CD14-positive monocyte (primary cell): ENCODE measurements at regions not wholly inside any gene's neighbourhood (a gene's known extent, or its start where the extent isn't known, plus 50 kb on each side); places are given as distances from the start of the nearest gene placed in this dataset.

Experiments used
- DNase-seq, 3 donors: peaks; one replicate each; pipeline ENCODE4 v3.0.0-alpha.2; 2011 to 2022
- H2AFZ ChIP-seq: 2 replicates; pipeline ENCODE4 v1.6.0; 2012; ENCODE audit warnings: mild to moderate bottlenecking, low read depth, low read length, inconsistent platforms; ENCODE audit not compliant: insufficient read depth, poor library complexity, severe bottlenecking
- H3K27ac ChIP-seq, 2 donors: 1 replicate in 1 of 2; 2 replicates in 1 of 2; pipeline ENCODE4 v1.5.1; 2012 to 2013; ENCODE audit warnings: low read length in 2 of 2, control low read depth in 1 of 2, inconsistent platforms in 1 of 2, low read depth in 1 of 2, mild to moderate bottlenecking in 1 of 2
- H3K27me3 ChIP-seq, 2 donors: one replicate each; pipeline versions ENCODE4 v1.6.0 to v1.6.1; 2011 to 2013; ENCODE audit warnings: low read length in 2 of 2; ENCODE audit not compliant: control insufficient read depth in 2 of 2, insufficient read depth in 2 of 2
- H3K36me3 ChIP-seq, 2 donors: replicated peaks in 1 of 2; 1 replicate in 1 of 2; 2 replicates in 1 of 2; pipeline versions ENCODE4 v1.5.1 to v1.6.1; 2012 to 2013; ENCODE audit warnings: low read length in 2 of 2, control low read depth in 1 of 2, inconsistent platforms in 1 of 2, mild to moderate bottlenecking in 1 of 2; ENCODE audit not compliant: insufficient read depth in 2 of 2, control insufficient read depth in 1 of 2
- H3K4me1 ChIP-seq, 2 donors: 1 replicate in 1 of 2; 2 replicates in 1 of 2; pipeline versions ENCODE4 v1.5.1 to v1.6.1; 2012 to 2013; ENCODE audit warnings: low read length in 2 of 2, control low read depth in 1 of 2, inconsistent platforms in 1 of 2, mild to moderate bottlenecking in 1 of 2, moderate library complexity in 1 of 2; ENCODE audit not compliant: insufficient read depth in 2 of 2, control insufficient read depth in 1 of 2
- H3K4me2 ChIP-seq: replicated peaks from 2 replicates; pipeline ENCODE3; 2012; ENCODE audit warnings: low read length, moderate library complexity, mild to moderate bottlenecking; ENCODE audit not compliant: poor library complexity, severe bottlenecking; ENCODE audit errors: extremely low read depth
- H3K4me3 ChIP-seq, 3 experiments: fragments of 200-600 bp in 1 of 3; sonication (generic) in 1 of 3; replicated peaks in 1 of 3; 1 replicate in 2 of 3; 2 replicates in 1 of 3; pipeline ENCODE4 v1.5.1; 2011 to 2013; ENCODE audit warnings: low read length in 3 of 3, mild to moderate bottlenecking in 3 of 3, control low read depth in 2 of 3, low read depth in 2 of 3, inconsistent platforms in 1 of 3, moderate library complexity in 1 of 3
- H3K79me2 ChIP-seq: 2 replicates; pipeline ENCODE4 v1.6.0; 2012; ENCODE audit warnings: mild to moderate bottlenecking, control low read depth, inconsistent platforms, low read length, moderate library complexity; ENCODE audit not compliant: insufficient read depth
- H3K9ac ChIP-seq: 2 replicates; pipeline ENCODE4 v1.6.0; 2017; ENCODE audit warnings: low read length, mild to moderate bottlenecking; ENCODE audit not compliant: insufficient read depth, poor library complexity, severe bottlenecking
- H3K9me3 ChIP-seq, 2 donors: replicated peaks in 1 of 2; 1 replicate in 1 of 2; 2 replicates in 1 of 2; pipeline versions ENCODE4 v1.5.1 to v1.6.1; 2012 to 2013; ENCODE audit warnings: low read length in 2 of 2, control low read depth in 1 of 2; ENCODE audit not compliant: control insufficient read depth in 1 of 2, insufficient read depth in 1 of 2
- H4K20me1 ChIP-seq: 2 replicates; pipeline ENCODE4 v1.6.0; 2012; ENCODE audit warnings: mild to moderate bottlenecking, low read length, control low read depth, moderate library complexity; ENCODE audit not compliant: insufficient read depth
- H3K27ac Mint-ChIP-seq, 7 donors: one replicate each; pipeline ENCODE4 v1.8.0; 2020; ENCODE audit warnings: mild to moderate bottlenecking in 7 of 7, mixed read lengths in 7 of 7, moderate library complexity in 6 of 7, inconsistent platforms in 2 of 7
- H3K27me3 Mint-ChIP-seq, 3 donors: one replicate each; pipeline ENCODE4 v1.8.0; 2021 to 2022; ENCODE audit warnings: low read depth in 3 of 3, mild to moderate bottlenecking in 3 of 3, mixed read lengths in 3 of 3, moderate library complexity in 3 of 3, inconsistent platforms in 1 of 3
- H3K36me3 Mint-ChIP-seq, 2 donors: one replicate each; pipeline ENCODE4 v1.8.0; 2020; ENCODE audit warnings: mixed read lengths in 2 of 2, inconsistent platforms in 1 of 2, mild to moderate bottlenecking in 1 of 2
- H3K4me1 Mint-ChIP-seq: one replicate; pipeline ENCODE4 v1.8.0; 2020; ENCODE audit warnings: mild to moderate bottlenecking, mixed read lengths
- H3K4me3 Mint-ChIP-seq, 2 donors: one replicate each; pipeline ENCODE4 v1.8.0; 2020; ENCODE audit warnings: mild to moderate bottlenecking in 2 of 2, mixed read lengths in 2 of 2, moderate library complexity in 1 of 2
- H3K9me3 Mint-ChIP-seq, 7 donors: one replicate each; pipeline ENCODE4 v1.8.0; 2020 to 2022; ENCODE audit warnings: mixed read lengths in 7 of 7, mild to moderate bottlenecking in 6 of 7, moderate library complexity in 6 of 7, inconsistent platforms in 2 of 7
- WGBS: methylation state at CpG from one replicate; pipeline ENCODE4 v1.1.5; 2013; ENCODE audit warnings: missing lambda C conversion rate; ENCODE audit not compliant: insufficient coverage; 5-methylcytosine and 5-hydroxymethylcytosine counted together
- intact Hi-C, 2 donors: fragments of 100-400 bp; cut with micrococcal nuclease; formaldehyde crosslinking; loops; one replicate each; pipeline versions ENCODE4 v1.15.0 to v1.15.1; 2023
- TF ChIP-seq, protein P1 (sequence below): fragments of 200-600 bp; IDR thresholded peaks from one replicate; pipeline ENCODE4 v1.8.0; 2022; ENCODE audit warnings: antibody characterized with exemption, mild to moderate bottlenecking

DNA sequence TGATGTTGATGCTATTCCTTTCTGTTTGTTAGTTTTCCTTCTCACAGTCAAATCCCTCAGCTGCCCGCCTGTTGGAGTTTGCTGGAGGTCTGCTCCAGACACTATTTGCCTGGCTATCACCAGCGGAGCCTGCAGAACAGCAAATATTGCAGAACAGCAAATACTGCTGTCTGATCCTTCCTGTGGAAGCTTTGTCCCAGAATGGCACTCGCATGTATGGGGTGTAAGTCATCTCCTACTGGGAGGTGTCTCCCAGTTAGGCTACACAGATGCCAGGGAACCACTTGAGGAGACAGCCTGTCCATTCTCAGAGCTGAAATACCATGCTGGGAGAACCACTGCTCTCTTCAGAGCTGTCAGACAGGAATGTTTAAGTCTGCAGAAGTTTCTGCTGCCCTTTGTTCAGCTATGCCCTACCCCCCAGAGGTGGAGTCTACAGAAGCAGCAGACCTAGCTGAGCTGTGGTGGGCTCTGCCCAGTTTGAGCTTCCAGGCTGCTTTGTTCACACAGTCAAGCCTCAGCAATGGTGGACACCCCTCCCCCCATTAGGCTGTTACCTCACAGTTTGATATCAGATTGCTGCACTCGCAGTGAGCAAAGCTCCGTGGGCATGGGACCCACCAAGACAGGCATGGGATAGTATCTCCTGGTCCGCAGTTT, 74.9 kb downstream of the SPIN3 start:
- no peaks in the 10 kb centered on the region for H3K4me1 Mint-ChIP-seq
- 100% methylated on average over 1 of the region's 6 CpGs for WGBS
- no peak overlapping the region for H3K4me3 ChIP-seq

DNA sequence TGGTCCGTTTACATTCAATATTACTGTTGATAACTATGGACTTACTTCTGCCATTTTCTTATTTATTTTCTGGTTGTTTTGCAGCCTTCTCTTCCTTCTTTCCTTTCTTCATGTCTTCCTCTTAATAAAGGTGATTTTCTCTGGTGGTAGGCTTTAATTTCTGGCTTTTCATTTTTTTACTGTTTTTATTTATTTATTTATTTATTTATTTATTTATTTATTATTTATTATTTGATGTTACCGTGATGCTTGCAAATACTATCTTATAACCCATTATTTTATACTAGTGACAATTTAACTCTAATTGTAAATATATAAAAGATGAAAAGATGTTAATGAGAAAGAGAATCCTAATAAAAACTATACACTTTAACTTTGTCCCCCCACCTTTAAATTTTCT, 112.8 kb downstream of the SPIN3 start:
- intact Hi-C loops, result no loop called here
- Mint-ChIP-seq H3K27ac (no peak overlapping the region), H3K4me1 (no peaks in the 10 kb centered on the region), H3K36me3 (no peaks in the 10 kb centered on the region), H3K9me3 (peaks cover 0 to 8% (median 5%) of the 10 kb centered on the region in 7 donors), H3K4me3 (no peak overlapping the region), H3K27me3 (peaks cover 0 to 11% (median 0%) of the 10 kb centered on the region in 3 donors)
- Histone ChIP-seq H3K4me1 (no peaks in the 10 kb centered on the region), H3K4me3 (no peak overlapping the region), H3K9me3 (no peaks in the 10 kb centered on the region), H2AFZ (no peak overlapping the region), H4K20me1 (no peaks in the 10 kb centered on the region), H3K9ac (no peak overlapping the region), H3K36me3 (no peaks in the 10 kb centered on the region), H3K4me2 (no peak overlapping the region), H3K27me3 (no peaks in the 10 kb centered on the region), H3K79me2 (no peaks in the 10 kb centered on the region), H3K27ac (no peak overlapping the region)
- TF ChIP-seq, protein P1, sequence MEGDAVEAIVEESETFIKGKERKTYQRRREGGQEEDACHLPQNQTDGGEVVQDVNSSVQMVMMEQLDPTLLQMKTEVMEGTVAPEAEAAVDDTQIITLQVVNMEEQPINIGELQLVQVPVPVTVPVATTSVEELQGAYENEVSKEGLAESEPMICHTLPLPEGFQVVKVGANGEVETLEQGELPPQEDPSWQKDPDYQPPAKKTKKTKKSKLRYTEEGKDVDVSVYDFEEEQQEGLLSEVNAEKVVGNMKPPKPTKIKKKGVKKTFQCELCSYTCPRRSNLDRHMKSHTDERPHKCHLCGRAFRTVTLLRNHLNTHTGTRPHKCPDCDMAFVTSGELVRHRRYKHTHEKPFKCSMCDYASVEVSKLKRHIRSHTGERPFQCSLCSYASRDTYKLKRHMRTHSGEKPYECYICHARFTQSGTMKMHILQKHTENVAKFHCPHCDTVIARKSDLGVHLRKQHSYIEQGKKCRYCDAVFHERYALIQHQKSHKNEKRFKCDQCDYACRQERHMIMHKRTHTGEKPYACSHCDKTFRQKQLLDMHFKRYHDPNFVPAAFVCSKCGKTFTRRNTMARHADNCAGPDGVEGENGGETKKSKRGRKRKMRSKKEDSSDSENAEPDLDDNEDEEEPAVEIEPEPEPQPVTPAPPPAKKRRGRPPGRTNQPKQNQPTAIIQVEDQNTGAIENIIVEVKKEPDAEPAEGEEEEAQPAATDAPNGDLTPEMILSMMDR, result no peak
- no CpG with 5 or more reads among the region's 2 CpGs for WGBS
- no peak for DNase-seq

More for the DNA sequence above, 74.9 kb downstream of the SPIN3 start:
- no peak overlapping the region for H3K27ac ChIP-seq
- H3K27me3 ChIP-seq, result no peaks in the 10 kb centered on the region
- H3K4me3 Mint-ChIP-seq, result no peak overlapping the region
- H3K4me2 ChIP-seq, result no peak overlapping the region
- H3K4me1 ChIP-seq, result no peaks in the 10 kb centered on the region
- H3K9me3 Mint-ChIP-seq, result peaks cover 5 to 19% (median 9%) of the 10 kb centered on the region in 7 donors
- peak overlapping the region in 1 of 7 donors; percentile 20 for H3K27ac Mint-ChIP-seq
- peaks cover 1 to 2% (median 2%) of the 10 kb centered on the region in 3 donors for H3K27me3 Mint-ChIP-seq
- H3K9me3 ChIP-seq, result peaks cover 0 to 10% of the 10 kb centered on the region in 2 donors
- DNase-seq, result no peak
- TF ChIP-seq, protein P1, result no peak
- H4K20me1 ChIP-seq, result no peaks in the 10 kb centered on the region
- no peaks in the 10 kb centered on the region for H3K36me3 Mint-ChIP-seq
- no peak overlapping the region for H3K9ac ChIP-seq
- H3K79me2 ChIP-seq, result no peaks in the 10 kb centered on the region
- intact Hi-C loops, result no loop called here
- no peak overlapping the region for H2AFZ ChIP-seq
- no peaks in the 10 kb centered on the region for H3K36me3 ChIP-seq
